Heart left ventricle (tissue), 16 donors: ENCODE measurements at regions not wholly inside any gene's neighbourhood (a gene's known extent, or its start where the extent isn't known, plus 50 kb on each side); places are given as distances from the start of the nearest gene placed in this dataset.
"Not testable (repeated sequence)": the region's sequence is repeated elsewhere in the genome, so short reads cannot be mapped to it uniquely, and the experiment has no call there.

Experiments used
- ATAC-seq, 4 donors: fragments of 200-7000 bp; cut with Tn5 transposase; one replicate each; pipeline ENCODE4 v1.9.1; 2020 to 2022; ENCODE audit warnings: moderate library complexity in 4 of 4, mild to moderate bottlenecking in 3 of 4, moderate number of reproducible peaks in 1 of 4
- DNase-seq, 5 donors: peaks; one replicate each; pipeline ENCODE4 v3.0.0-alpha.2; 2020
- H3K27ac ChIP-seq, 12 donors: fragments of 200-600 bp; sonication (generic) in 4 of 12; one replicate each; pipeline versions ENCODE4 v1.5.0 to v1.8.0; 2016 to 2022; ENCODE audit warnings: mild to moderate bottlenecking in 2 of 12
- H3K27me3 ChIP-seq, 9 donors: fragments of 200-600 bp; sonication (generic) in 2 of 9; one replicate each; pipeline versions ENCODE4 v1.5.1 to v1.8.0; 2016 to 2022; ENCODE audit warnings: mild to moderate bottlenecking in 3 of 9
- H3K36me3 ChIP-seq, 9 donors: fragments of 200-600 bp; sonication (generic) in 2 of 9; one replicate each; pipeline versions ENCODE4 v1.5.0 to v1.8.0; 2018 to 2022; ENCODE audit warnings: mild to moderate bottlenecking in 2 of 9
- H3K4me1 ChIP-seq, 12 donors: fragments of 200-600 bp; sonication (generic) in 4 of 12; one replicate each; pipeline versions ENCODE4 v1.5.0 to v1.8.0; 2016 to 2022; ENCODE audit warnings: mild to moderate bottlenecking in 3 of 12
- H3K4me3 ChIP-seq, 12 donors: fragments of 200-600 bp; sonication (generic) in 4 of 12; one replicate each; pipeline versions ENCODE4 v1.5.0 to v1.8.0; 2017 to 2022; ENCODE audit warnings: mild to moderate bottlenecking in 9 of 12, moderate library complexity in 4 of 12
- H3K9me3 ChIP-seq, 12 donors: fragments of 200-600 bp; sonication (generic) in 4 of 12; one replicate each; pipeline versions ENCODE4 v1.5.0 to v1.8.0; 2016 to 2022; ENCODE audit warnings: mild to moderate bottlenecking in 1 of 12
- POLR2A ChIP-seq, 2 donors: fragments of 450-650 bp; IDR thresholded peaks; one replicate each; pipeline ENCODE4 v1.6.1; 2017; ENCODE audit warnings: antibody characterized with exemption in 2 of 2, mild to moderate bottlenecking in 2 of 2, moderate library complexity in 2 of 2
- WGBS, 4 donors: extraction: QIAGEN DNeasy Blood & Tissue Kit in 2 of 4; methylation state at CpG; one replicate each; pipeline versions ENCODE4 v1.1.5 to v1.1.7; 2013 to 2018; 5-methylcytosine and 5-hydroxymethylcytosine counted together
- intact Hi-C, 10 donors: fragments of 100-400 bp; cut with DNase I; formaldehyde crosslinking; loops; one replicate each; pipeline versions ENCODE4 v1.11.1 to v1.14.2; 2022
- TF ChIP-seq, protein P1 (sequence below), 12 donors: fragments of 200-600 bp; sonication (generic) in 4 of 12; IDR thresholded peaks; one replicate each; pipeline versions ENCODE4 v1.5.0 to v1.8.0; 2018 to 2022; ENCODE audit warnings: antibody characterized with exemption in 12 of 12, mild to moderate bottlenecking in 5 of 12
- donor health status: ischemic (EF 13 %, LVEDD 7.1; RV severe dilation, severe dysfunction).
- donor health status: healthy with polysubstance abuse.
- donor health status: DM: no; HTN: yes; CAD: no.
- donor health status: DM: no; HTN: no; CAD: no.
- donor health status: ischemic (EF 25% LVEDD 6.9; RV normal size, moderate dysfunction).
- donor health status: ischemic (EF 25% LVEDD 5.7; RV mildly dilated, moderate dysfunction).
- donor health status: healthy.
- donor health status: DM: yes; HTN: yes; CAD: no.
- donor health status: ischemic (EF 35%, LVEDD 5.7; RV mildly dilated, moderate dysfunction).
- donor health status: nonischemic (EF 11% LVEDD 7.7; RV severe dilation, severe dysfunction).
- donor health status: DM: yes; HTN: yes; CAD: no.
- donor health status: PGD.
- donor health status: ischemic (EF 29% LVEDD 5.4; RV normal size, mild dysfunction).
- donor health status: nonischemic (EF 23%, LVEDD 6.1; RV moderate dilation, normal function).

DNA sequence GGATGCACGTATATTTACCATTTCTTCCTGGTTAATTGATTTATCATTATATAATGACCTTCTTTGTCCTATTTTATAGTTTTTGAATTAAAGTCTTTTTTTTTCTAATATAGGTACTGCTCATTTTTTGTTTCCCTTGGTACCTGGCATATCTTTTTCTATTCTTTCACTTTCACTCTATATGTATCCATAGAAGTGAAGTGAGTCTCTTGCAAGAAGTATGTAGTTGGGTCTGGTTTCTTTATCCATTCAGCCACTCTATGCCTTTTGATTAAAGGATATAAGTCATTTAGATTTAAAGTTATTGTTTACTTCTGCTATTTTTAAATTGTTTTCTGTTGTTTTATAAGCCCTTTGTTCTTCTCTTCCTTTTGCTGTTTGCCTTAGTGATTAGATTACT is 194.3 kb upstream of the SLITRK6 start:
- ATAC-seq, result no peak
- H3K27me3 ChIP-seq, result no peaks in the 10 kb centered on the region
- 93 to 95% (median 94%) methylated on average over 1 of the region's 1 CpG for WGBS, 4 donors

DNA sequence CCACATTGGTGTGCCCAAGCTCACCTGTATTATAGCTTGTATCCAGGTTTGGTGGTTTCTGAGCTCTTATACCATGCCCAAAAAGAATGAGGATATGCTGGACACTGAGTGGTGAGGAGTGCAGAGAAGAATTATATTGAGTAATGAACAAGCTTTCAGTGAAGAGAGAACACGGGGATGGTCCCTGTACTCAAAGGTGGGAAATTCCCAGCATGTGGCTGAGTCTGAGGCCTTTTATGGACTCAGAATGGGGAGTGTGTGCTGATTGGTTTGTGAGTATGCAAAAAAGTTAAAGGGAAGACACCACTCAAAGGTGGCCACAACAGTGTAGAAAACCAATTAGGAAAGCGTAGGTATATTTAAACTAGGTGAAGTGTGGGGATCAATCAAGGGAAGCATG is 191.2 kb upstream of the SLITRK6 start:
- intact Hi-C loops, result no loop called here
- DNase-seq (no peak), ATAC-seq (no peak)
- Histone ChIP-seq H3K4me1 (no peaks in the 10 kb centered on the region), H3K4me3 (no peak overlapping the region), H3K9me3 (peaks cover 0 to 2% (median 0%) of the 10 kb centered on the region in 12 donors), H3K27me3 (no peaks in the 10 kb centered on the region), H3K36me3 (no peaks in the 10 kb centered on the region), H3K27ac (no peak overlapping the region)
- WGBS, 4 donors, result 32 to 79% (median 71%) methylated on average over 2 of the region's 2 CpGs
- no peak for TF ChIP-seq POLR2A (IDR thresholded peaks at IDR 0.05)
- TF ChIP-seq, protein P1, sequence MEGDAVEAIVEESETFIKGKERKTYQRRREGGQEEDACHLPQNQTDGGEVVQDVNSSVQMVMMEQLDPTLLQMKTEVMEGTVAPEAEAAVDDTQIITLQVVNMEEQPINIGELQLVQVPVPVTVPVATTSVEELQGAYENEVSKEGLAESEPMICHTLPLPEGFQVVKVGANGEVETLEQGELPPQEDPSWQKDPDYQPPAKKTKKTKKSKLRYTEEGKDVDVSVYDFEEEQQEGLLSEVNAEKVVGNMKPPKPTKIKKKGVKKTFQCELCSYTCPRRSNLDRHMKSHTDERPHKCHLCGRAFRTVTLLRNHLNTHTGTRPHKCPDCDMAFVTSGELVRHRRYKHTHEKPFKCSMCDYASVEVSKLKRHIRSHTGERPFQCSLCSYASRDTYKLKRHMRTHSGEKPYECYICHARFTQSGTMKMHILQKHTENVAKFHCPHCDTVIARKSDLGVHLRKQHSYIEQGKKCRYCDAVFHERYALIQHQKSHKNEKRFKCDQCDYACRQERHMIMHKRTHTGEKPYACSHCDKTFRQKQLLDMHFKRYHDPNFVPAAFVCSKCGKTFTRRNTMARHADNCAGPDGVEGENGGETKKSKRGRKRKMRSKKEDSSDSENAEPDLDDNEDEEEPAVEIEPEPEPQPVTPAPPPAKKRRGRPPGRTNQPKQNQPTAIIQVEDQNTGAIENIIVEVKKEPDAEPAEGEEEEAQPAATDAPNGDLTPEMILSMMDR (IDR thresholded peaks at IDR 0.05), result no peak

More for the DNA sequence above, 194.3 kb upstream of the SLITRK6 start:
- no peak for TF ChIP-seq POLR2A (IDR thresholded peaks at IDR 0.05)
- TF ChIP-seq, protein P1 (IDR thresholded peaks at IDR 0.05), result no peak
- no peak for DNase-seq
- H3K36me3 ChIP-seq, result no peaks in the 10 kb centered on the region
- no peaks in the 10 kb centered on the region for H3K9me3 ChIP-seq
- H3K4me1 ChIP-seq, result no peaks in the 10 kb centered on the region
- no peak overlapping the region for H3K4me3 ChIP-seq
- no peak overlapping the region for H3K27ac ChIP-seq
- intact Hi-C loops, result no loop called here

DNA sequence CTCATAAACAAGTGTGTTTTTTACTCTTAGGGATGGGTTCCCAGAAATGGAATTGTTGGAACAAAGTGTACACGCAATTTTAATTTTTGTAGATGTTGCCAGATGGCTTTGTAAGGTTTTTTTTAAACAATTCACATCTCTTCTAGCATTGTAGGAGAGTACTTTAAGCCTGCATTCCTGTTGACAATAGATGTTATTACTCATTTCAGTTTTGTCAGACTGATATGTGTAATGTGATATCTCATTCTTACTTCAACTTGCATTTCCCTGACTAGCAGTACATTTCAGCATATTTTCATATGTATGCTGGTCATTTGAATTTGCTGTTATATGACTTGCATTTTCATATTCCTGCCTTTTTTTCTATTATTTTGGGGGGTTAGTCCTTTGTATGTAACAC is 186.6 kb upstream of the SLITRK6 start:
- H3K27me3 ChIP-seq, result no peaks in the 10 kb centered on the region
- TF ChIP-seq POLR2A (IDR thresholded peaks at IDR 0.05), result no peak
- TF ChIP-seq, protein P1 (IDR thresholded peaks at IDR 0.05), result no peak
- 69 to 82% (median 77%) methylated on average over 1 of the region's 1 CpG for WGBS, 4 donors

DNA sequence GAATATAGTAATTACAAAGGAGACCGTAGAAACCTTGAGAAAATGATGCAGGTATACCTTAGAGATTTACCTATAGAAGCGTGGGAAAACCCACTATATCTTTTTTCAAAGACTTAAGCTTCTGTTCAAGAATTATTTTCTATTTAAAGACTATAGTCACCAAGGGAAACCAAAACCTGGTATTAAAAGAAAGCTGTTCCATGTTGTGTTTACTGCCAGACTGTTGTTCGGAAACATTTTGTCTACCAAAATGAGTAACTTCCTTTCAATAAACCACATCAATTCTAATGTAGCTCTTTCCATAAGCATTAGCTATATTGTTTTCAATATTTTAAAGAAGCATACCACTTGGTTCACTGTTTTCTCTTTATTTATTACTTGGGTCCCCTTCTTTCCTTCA is 182.9 kb upstream of the SLITRK6 start:
- no peak for TF ChIP-seq POLR2A (IDR thresholded peaks at IDR 0.05)
- TF ChIP-seq, protein P1 (IDR thresholded peaks at IDR 0.05), result no peak
- Histone ChIP-seq H3K4me1 (no peaks in the 10 kb centered on the region), H3K9me3 (peaks cover 0 to 20% (median 2%) of the 10 kb centered on the region in 12 donors), H3K27me3 (no peaks in the 10 kb centered on the region), H3K36me3 (no peaks in the 10 kb centered on the region), H3K27ac (no peak overlapping the region), H3K4me3 (no peak overlapping the region)
- 49 to 85% (median 67%) methylated on average over 3 of the region's 3 CpGs for WGBS, 4 donors
- ATAC-seq (no peak), DNase-seq (no peak)
- intact Hi-C loops, result no loop called here

More for the DNA sequence above, 186.6 kb upstream of the SLITRK6 start:
- H3K9me3 ChIP-seq, result peaks cover 0 to 20% (median 0%) of the 10 kb centered on the region in 12 donors
- H3K36me3 ChIP-seq, result no peaks in the 10 kb centered on the region
- intact Hi-C loops, result no loop called here
- no peak overlapping the region for H3K27ac ChIP-seq
- H3K4me3 ChIP-seq, result no peak overlapping the region
- ATAC-seq (no peak), DNase-seq (no peak)
- no peaks in the 10 kb centered on the region for H3K4me1 ChIP-seq

DNA sequence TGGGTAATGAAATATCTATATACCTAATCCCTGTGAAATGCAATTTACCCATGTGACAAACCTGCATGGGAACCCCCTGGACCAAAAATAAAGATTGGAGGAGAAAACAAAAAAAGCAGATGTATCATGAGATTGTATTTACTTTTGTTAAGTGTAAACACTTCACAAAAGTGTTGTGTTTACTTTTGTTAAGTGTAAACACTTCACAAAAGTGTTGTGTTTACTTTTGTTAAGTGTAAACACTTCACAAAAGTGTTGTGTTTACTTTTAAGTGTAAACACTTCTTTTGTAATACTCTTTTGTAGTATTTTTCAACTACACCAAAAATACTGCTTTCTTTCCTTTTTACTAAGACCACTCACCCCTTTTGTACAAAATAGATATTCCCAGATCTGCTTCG is 181.2 kb upstream of the SLITRK6 start:
- WGBS, 4 donors, result 90 to 95% (median 94%) methylated on average over 1 of the region's 1 CpG
- intact Hi-C loops, result not testable (repeated sequence)

More for the DNA sequence above, 181.2 kb upstream of the SLITRK6 start:
- H3K9me3 ChIP-seq, result peaks cover 0 to 19% (median 2%) of the 10 kb centered on the region in 12 donors
- H3K27ac ChIP-seq, H3K27me3 ChIP-seq, DNase-seq, H3K4me3 ChIP-seq, H3K36me3 ChIP-seq, ATAC-seq, H3K4me1 ChIP-seq: not testable (repeated sequence)
